Endothelial cell (in vitro differentiated cells): ENCODE measurements at regions not wholly inside any gene's neighbourhood (a gene's known extent, or its start where the extent isn't known, plus 50 kb on each side); places are given as distances from the start of the nearest gene placed in this dataset.

Experiments used
- DNase-seq: peaks from one replicate; pipeline ENCODE4 v3.0.0; 2021; ENCODE audit warnings: low spot score
- H3K27ac Mint-ChIP-seq: one replicate; pipeline ENCODE4 v1.8.0; 2021; ENCODE audit warnings: mixed read lengths, inconsistent platforms; ENCODE audit not compliant: unreplicated experiment
- H3K27me3 Mint-ChIP-seq: one replicate; pipeline ENCODE4 v1.8.0; 2021; ENCODE audit warnings: mild to moderate bottlenecking, moderate library complexity, mixed read lengths, inconsistent platforms; ENCODE audit not compliant: unreplicated experiment
- H3K36me3 Mint-ChIP-seq: one replicate; pipeline ENCODE4 v1.8.0; 2021; ENCODE audit warnings: mild to moderate bottlenecking, low read depth, mixed read lengths, inconsistent platforms; ENCODE audit not compliant: unreplicated experiment
- H3K4me1 Mint-ChIP-seq: one replicate; pipeline ENCODE4 v1.8.0; 2021; ENCODE audit warnings: mild to moderate bottlenecking, mixed read lengths, inconsistent platforms; ENCODE audit not compliant: unreplicated experiment
- H3K4me3 Mint-ChIP-seq: one replicate; pipeline ENCODE4 v1.8.0; 2021; ENCODE audit warnings: mild to moderate bottlenecking, mixed read lengths, inconsistent platforms; ENCODE audit not compliant: unreplicated experiment
- H3K9me3 Mint-ChIP-seq: one replicate; pipeline ENCODE4 v1.8.0; 2021; ENCODE audit warnings: mixed read lengths, inconsistent platforms; ENCODE audit not compliant: unreplicated experiment
- TF ChIP-seq, protein P1 (sequence below): fragments of 200-600 bp; sonication (generic); IDR thresholded peaks from one replicate; pipeline ENCODE4 v1.5.0; 2021; ENCODE audit warnings: antibody characterized with exemption; ENCODE audit not compliant: unreplicated experiment

DNA sequence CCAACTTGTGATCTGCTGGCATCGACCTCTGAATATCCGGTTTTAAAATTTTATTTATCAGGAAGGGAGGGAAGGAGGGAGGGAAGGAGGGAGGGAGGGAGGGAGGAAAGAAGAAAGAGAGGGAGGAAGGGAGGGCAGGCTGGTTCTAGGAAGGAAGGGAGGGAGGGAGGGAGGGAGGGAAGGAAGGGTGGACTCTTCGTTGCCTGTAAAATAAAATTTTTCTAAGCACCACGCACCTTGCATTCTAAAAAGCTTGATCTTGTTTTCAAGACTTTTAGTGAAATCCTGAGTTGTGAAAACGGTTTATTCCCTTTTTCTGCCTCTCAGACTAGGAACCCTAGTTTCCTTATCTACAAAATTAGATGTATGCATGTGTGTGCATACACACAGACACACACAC, 101.7 kb upstream of the RAP2B start:
- no peak overlapping the region for H3K4me3 Mint-ChIP-seq
- H3K27me3 Mint-ChIP-seq: peaks cover 3% of the 10 kb centered on the region

DNA sequence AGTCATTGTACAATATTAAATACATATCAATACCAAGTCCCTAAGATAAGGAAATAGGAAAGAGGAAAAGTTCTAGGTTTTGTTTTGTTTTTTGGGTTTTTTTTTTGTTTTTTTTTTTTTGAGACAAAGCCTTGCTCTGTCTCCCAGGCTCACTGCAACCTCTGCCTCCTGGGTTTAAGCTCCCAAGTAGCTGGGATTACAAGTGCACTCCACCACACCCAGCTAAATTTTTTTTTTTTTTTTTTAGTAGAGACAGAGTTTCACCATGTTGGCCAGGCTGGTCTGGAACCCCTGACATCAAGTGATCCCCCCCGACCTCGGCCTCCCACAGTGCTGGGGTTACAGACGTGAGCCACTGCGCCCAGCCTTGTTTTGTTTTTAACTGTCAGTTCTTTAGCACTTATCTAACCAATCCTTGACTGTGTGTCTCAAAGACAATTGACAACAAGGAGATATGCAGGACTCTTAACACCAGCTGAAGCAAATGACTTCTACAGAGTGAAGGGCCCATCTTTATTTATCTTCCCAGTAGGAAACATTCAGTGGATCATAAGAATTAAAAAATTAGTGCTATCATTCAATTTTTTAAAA, 100.0 kb upstream of the RAP2B start:
- Mint-ChIP-seq H3K27ac (no peak overlapping the region), H3K4me3 (no peak overlapping the region), H3K27me3 (no peaks in the 10 kb centered on the region), H3K4me1 (no peaks in the 10 kb centered on the region), H3K36me3 (no peaks in the 10 kb centered on the region), H3K9me3 (no peaks in the 10 kb centered on the region)
- no peak for DNase-seq
- TF ChIP-seq, protein P1, sequence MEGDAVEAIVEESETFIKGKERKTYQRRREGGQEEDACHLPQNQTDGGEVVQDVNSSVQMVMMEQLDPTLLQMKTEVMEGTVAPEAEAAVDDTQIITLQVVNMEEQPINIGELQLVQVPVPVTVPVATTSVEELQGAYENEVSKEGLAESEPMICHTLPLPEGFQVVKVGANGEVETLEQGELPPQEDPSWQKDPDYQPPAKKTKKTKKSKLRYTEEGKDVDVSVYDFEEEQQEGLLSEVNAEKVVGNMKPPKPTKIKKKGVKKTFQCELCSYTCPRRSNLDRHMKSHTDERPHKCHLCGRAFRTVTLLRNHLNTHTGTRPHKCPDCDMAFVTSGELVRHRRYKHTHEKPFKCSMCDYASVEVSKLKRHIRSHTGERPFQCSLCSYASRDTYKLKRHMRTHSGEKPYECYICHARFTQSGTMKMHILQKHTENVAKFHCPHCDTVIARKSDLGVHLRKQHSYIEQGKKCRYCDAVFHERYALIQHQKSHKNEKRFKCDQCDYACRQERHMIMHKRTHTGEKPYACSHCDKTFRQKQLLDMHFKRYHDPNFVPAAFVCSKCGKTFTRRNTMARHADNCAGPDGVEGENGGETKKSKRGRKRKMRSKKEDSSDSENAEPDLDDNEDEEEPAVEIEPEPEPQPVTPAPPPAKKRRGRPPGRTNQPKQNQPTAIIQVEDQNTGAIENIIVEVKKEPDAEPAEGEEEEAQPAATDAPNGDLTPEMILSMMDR: no peak

More for the DNA sequence above, 101.7 kb upstream of the RAP2B start:
- Mint-ChIP-seq H3K27ac (no peak overlapping the region), H3K36me3 (no peaks in the 10 kb centered on the region), H3K4me1 (no peaks in the 10 kb centered on the region), H3K9me3 (no peaks in the 10 kb centered on the region)
- no peak for DNase-seq
- TF ChIP-seq, protein P1: no peak

DNA sequence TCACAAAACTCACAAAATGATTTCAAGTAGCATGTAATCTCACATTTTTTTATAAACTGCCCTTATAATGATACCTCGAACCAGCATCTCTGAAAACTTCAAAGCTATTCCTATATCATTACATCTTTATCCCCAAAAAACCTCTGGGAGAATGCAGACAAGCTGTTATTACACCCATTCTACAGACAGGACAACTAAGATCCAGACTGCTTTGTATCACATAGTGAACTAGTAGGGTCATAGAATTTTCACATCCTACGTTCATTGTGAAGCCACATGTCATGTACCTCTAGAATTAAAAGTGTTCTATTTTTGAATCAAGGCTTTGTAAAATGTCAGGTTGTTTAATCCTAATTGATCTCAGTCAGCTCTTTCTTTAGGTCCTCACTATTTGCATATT, 98.7 kb upstream of the RAP2B start:
- H3K27me3 Mint-ChIP-seq: no peaks in the 10 kb centered on the region
- TF ChIP-seq, protein P1: no peak
- no peaks in the 10 kb centered on the region for H3K36me3 Mint-ChIP-seq
- no peaks in the 10 kb centered on the region for H3K4me1 Mint-ChIP-seq
- no peak overlapping the region for H3K4me3 Mint-ChIP-seq
- no peaks in the 10 kb centered on the region for H3K9me3 Mint-ChIP-seq
- no peak overlapping the region for H3K27ac Mint-ChIP-seq
- DNase-seq: no peak

DNA sequence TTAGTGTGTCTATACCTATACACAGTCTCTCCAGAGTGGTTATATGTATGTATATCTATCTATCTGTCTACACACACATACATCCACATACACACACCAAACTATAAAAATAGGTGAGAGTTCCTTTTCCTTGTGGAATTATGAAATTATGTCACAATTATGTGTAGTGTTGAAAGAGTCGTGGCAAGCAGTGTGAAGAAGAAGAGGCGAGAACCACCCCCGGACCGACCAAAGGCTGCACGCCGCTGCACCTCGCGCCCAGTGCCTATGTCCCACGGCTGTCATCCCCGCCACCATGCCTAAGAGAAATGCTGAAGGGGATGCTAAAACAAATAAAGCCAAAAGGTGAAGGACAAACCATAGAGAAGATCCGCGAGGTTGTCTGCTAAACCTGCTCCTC, 95.0 kb upstream of the RAP2B start:
- no peak for DNase-seq
- TF ChIP-seq, protein P1: no peak
- Mint-ChIP-seq H3K4me1 (no peaks in the 10 kb centered on the region), H3K9me3 (no peaks in the 10 kb centered on the region), H3K36me3 (no peaks in the 10 kb centered on the region), H3K27ac (no peak overlapping the region), H3K4me3 (no peak overlapping the region), H3K27me3 (no peaks in the 10 kb centered on the region)

DNA sequence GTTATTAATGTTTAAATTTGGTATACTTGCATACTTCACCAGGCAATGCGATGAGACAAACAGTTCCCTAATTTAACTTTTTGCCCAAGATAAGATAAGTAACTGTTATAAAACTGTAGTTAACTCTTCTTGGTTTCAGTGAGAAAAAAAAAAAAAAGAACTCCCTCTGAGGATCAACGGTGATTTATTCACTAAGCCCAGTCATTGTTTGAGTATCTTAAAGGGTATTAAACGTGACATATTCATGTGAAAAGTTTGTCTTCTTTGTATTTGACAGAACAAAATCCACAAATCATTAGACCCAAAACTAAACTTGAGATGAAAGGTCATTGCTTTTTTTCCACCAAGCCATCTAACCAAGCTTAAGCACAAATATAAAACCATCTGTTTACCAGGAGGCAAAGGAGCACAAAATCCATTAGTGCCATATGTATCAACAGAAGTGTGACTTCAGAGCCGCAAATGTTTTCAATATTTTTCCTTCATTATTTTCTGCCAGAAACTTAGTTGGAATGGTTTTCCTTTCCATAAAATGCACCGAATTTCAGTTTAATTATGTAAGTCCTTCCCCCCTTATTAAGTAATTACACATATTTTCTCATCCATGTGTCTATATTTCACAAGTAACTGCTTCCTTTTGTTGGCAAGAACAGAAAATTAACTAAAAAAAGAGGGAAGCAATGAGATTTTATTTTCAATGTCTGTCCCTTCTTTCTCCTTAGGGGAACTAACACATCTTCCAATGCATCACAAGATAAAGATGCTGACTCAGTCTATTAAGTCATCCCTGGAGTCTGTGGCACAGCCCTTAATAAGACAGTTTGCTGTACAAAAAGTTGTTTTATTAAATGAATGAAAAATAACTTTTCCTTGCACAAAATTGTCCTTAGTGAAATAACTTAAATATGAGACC, 92.2 kb upstream of the RAP2B start:
- Mint-ChIP-seq H3K27ac (no peak overlapping the region), H3K4me3 (no peak overlapping the region), H3K4me1 (no peaks in the 10 kb centered on the region), H3K36me3 (no peaks in the 10 kb centered on the region), H3K9me3 (no peaks in the 10 kb centered on the region), H3K27me3 (no peaks in the 10 kb centered on the region)
- DNase-seq: no peak
- TF ChIP-seq, protein P1: no peak
